ENCODE measurements at regions not wholly inside any gene's neighbourhood (a gene's known extent, or its start where the extent isn't known, plus 50 kb on each side); places are given as distances from the start of the nearest gene placed in this dataset.

GRCh38 chr22:22424210-22424800, 84.2 kb downstream of the ZNF280B start:
- H3K4me1 ChIP-seq, result no peaks in the 10 kb centered on the region
- H3K36me3 ChIP-seq, result no peaks in the 10 kb centered on the region
- H3K27me3 ChIP-seq, result peaks cover 0 to 29% (median 15%) of the 10 kb centered on the region in 3 donors
- H3K9me3 ChIP-seq, result no peaks in the 10 kb centered on the region
- H3K27ac ChIP-seq, result no peak overlapping the region
- no peak for TF ChIP-seq CTCF (IDR thresholded peaks at IDR 0.05 in 4 of 5, conservative IDR thresholded peaks at IDR 0.05 in 1 of 5)
- TF ChIP-seq POLR2A (IDR thresholded peaks at IDR 0.05), result no peak
- H3K4me3 ChIP-seq, result no peak overlapping the region
- intact Hi-C loops (cut with DNase I; ENCODE audit: low total_unique reads), result no loop called here
- ATAC-seq (no peak), DNase-seq (no peak)
- in situ Hi-C loops (cut with MboI; ENCODE audit: low sequenced_read_pairs in 4 of 4), result no loop called here

- ATAC-seq (no peak), DNase-seq (no peak)
- peaks cover 0 to 32% (median 15%) of the 10 kb centered on the region in 3 donors for H3K27me3 ChIP-seq
- intact Hi-C loops (cut with DNase I; ENCODE audit: low total_unique reads) (no loop called here), in situ Hi-C loops (cut with MboI; ENCODE audit: low sequenced_read_pairs in 4 of 4) (no loop called here)
- no peak overlapping the region for H3K4me3 ChIP-seq
- no peak for TF ChIP-seq POLR2A (IDR thresholded peaks at IDR 0.05)
- TF ChIP-seq CTCF (IDR thresholded peaks at IDR 0.05 in 4 of 5, conservative IDR thresholded peaks at IDR 0.05 in 1 of 5), result no peak
- H3K4me1 ChIP-seq, result no peaks in the 10 kb centered on the region
- H3K9me3 ChIP-seq, result no peaks in the 10 kb centered on the region
- H3K27ac ChIP-seq, result no peak overlapping the region
- no peaks in the 10 kb centered on the region for H3K36me3 ChIP-seq
Measured at GRCh38 chr22:22424956-22425355, 83.6 kb downstream of the ZNF280B start.

GRCh38 chr22:22425356-22425755, 83.2 kb downstream of the ZNF280B start:
- Histone ChIP-seq H3K27ac (no peak overlapping the region), H3K4me3 (no peak overlapping the region), H3K27me3 (peaks cover 0 to 32% (median 15%) of the 10 kb centered on the region in 3 donors), H3K9me3 (no peaks in the 10 kb centered on the region), H3K4me1 (no peaks in the 10 kb centered on the region), H3K36me3 (no peaks in the 10 kb centered on the region)
- TF ChIP-seq POLR2A (IDR thresholded peaks at IDR 0.05) (no peak), CTCF (IDR thresholded peaks at IDR 0.05 in 4 of 5, conservative IDR thresholded peaks at IDR 0.05 in 1 of 5) (no peak)
- no peak for ATAC-seq
- DNase-seq, result no peak
- in situ Hi-C loops (cut with MboI; ENCODE audit: low sequenced_read_pairs in 4 of 4) (no loop called here), intact Hi-C loops (cut with DNase I; ENCODE audit: low total_unique reads) (no loop called here)

GRCh38 chr22:22425783-22426624, 82.5 kb downstream of the ZNF280B start:
- Histone ChIP-seq H3K27ac (no peak overlapping the region), H3K36me3 (no peaks in the 10 kb centered on the region), H3K4me3 (no peak overlapping the region), H3K9me3 (no peaks in the 10 kb centered on the region), H3K27me3 (peaks cover 0 to 32% (median 15%) of the 10 kb centered on the region in 3 donors), H3K4me1 (no peaks in the 10 kb centered on the region)
- in situ Hi-C loops (cut with MboI; ENCODE audit: low sequenced_read_pairs in 4 of 4), result no loop called here
- no peak for TF ChIP-seq CTCF (IDR thresholded peaks at IDR 0.05 in 4 of 5, conservative IDR thresholded peaks at IDR 0.05 in 1 of 5)
- TF ChIP-seq POLR2A (IDR thresholded peaks at IDR 0.05), result no peak
- intact Hi-C loops (cut with DNase I; ENCODE audit: low total_unique reads), result no loop called here
- ATAC-seq (no peak), DNase-seq (no peak)

Data from gastrocnemius medialis (tissue), 4 donors.